ENCODE measurements at regions not wholly inside any gene's neighbourhood (a gene's known extent, or its start where the extent isn't known, plus 50 kb on each side); places are given as distances from the start of the nearest gene placed in this dataset.

DNA sequence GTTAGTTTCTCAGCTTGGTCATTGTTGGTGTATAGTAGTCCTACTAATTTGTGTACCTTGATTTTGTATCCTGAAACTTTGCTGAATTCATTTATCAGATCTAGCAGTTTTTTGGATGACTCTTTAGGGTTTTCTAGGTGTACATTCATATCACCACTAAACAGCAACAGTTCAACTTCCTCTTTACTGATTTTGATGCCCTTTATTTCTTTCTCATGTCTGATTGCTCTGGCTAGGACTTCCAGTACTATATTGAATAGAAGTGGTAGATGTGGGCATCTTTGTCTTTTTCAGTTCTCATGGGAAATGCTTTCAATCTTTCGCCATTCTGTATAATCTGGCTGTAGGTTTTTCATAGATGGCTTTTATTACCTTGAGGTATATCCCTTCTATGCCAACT lies 61.3 kb upstream of the HEY2 start:
- TF ChIP-seq, protein P1, sequence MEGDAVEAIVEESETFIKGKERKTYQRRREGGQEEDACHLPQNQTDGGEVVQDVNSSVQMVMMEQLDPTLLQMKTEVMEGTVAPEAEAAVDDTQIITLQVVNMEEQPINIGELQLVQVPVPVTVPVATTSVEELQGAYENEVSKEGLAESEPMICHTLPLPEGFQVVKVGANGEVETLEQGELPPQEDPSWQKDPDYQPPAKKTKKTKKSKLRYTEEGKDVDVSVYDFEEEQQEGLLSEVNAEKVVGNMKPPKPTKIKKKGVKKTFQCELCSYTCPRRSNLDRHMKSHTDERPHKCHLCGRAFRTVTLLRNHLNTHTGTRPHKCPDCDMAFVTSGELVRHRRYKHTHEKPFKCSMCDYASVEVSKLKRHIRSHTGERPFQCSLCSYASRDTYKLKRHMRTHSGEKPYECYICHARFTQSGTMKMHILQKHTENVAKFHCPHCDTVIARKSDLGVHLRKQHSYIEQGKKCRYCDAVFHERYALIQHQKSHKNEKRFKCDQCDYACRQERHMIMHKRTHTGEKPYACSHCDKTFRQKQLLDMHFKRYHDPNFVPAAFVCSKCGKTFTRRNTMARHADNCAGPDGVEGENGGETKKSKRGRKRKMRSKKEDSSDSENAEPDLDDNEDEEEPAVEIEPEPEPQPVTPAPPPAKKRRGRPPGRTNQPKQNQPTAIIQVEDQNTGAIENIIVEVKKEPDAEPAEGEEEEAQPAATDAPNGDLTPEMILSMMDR (IDR thresholded peaks at IDR 0.05): no peak
- no peak for TF ChIP-seq ZFX (IDR thresholded peaks at IDR 0.05; ENCODE audit: borderline replicate concordance)
